KMS-11 (cell line): ENCODE measurements at regions not wholly inside any gene's neighbourhood (a gene's known extent, or its start where the extent isn't known, plus 50 kb on each side); places are given as distances from the start of the nearest gene placed in this dataset.
"Not testable (repeated sequence)": the region's sequence is repeated elsewhere in the genome, so short reads cannot be mapped to it uniquely, and the experiment has no call there.

Source experiments
- H2AFZ ChIP-seq: fragments of 200-600 bp; sonication (generic); 2 replicates; pipeline ENCODE4 v1.6.1; 2016; ENCODE audit warnings: antibody characterized with exemption, mixed run types, low read depth
- H3K27ac ChIP-seq: fragments of 200-600 bp; sonication (generic); 2 replicates; pipeline ENCODE4 v1.6.1; 2016; ENCODE audit warnings: mild to moderate bottlenecking, mixed run types
- H3K27me3 ChIP-seq: fragments of 200-600 bp; sonication (generic); 2 replicates; pipeline ENCODE4 v1.6.1; 2017; ENCODE audit warnings: mild to moderate bottlenecking, low read depth, mixed run types, moderate library complexity; ENCODE audit not compliant: insufficient read depth
- H3K36me3 ChIP-seq: fragments of 200-600 bp; sonication (generic); 2 replicates; pipeline ENCODE4 v1.6.1; 2017; ENCODE audit warnings: mild to moderate bottlenecking, mixed run types; ENCODE audit not compliant: insufficient read depth
- H3K4me1 ChIP-seq: fragments of 200-600 bp; sonication (generic); 2 replicates; pipeline ENCODE4 v1.6.1; 2016; ENCODE audit warnings: mild to moderate bottlenecking, low read depth, mixed run types; ENCODE audit not compliant: poor library complexity, severe bottlenecking
- H3K4me2 ChIP-seq: fragments of 200-600 bp; sonication (generic); 2 replicates; pipeline ENCODE4 v1.7.0; 2016; ENCODE audit warnings: mild to moderate bottlenecking, mixed run types
- H3K4me3 ChIP-seq: fragments of 200-600 bp; sonication (generic); IDR thresholded peaks from 2 replicates; pipeline ENCODE4 v1.6.1; 2017; ENCODE audit warnings: low read depth, low read length, mixed read lengths; ENCODE audit not compliant: insufficient read depth
- H3K79me2 ChIP-seq: fragments of 200-600 bp; sonication (generic); 2 replicates; pipeline ENCODE4 v1.6.1; 2016; ENCODE audit warnings: low read depth, mixed run types; ENCODE audit not compliant: insufficient read depth
- H3K9ac ChIP-seq: fragments of 200-600 bp; sonication (generic); 2 replicates; pipeline ENCODE4 v1.6.1; 2016; ENCODE audit warnings: mild to moderate bottlenecking, mixed run types
- H4K20me1 ChIP-seq: fragments of 200-600 bp; sonication (generic); 2 replicates; pipeline ENCODE4 v1.6.1; 2016; ENCODE audit warnings: mild to moderate bottlenecking, mixed run types; ENCODE audit not compliant: insufficient read depth
- TF ChIP-seq, protein P1 (sequence below): fragments of 200-600 bp; sonication (generic); conservative IDR thresholded peaks from 2 replicates; pipeline ENCODE4 v1.6.1; 2017; ENCODE audit warnings: low read depth, mild to moderate bottlenecking, antibody characterized with exemption, low read length, moderate library complexity, mixed read lengths

DNA sequence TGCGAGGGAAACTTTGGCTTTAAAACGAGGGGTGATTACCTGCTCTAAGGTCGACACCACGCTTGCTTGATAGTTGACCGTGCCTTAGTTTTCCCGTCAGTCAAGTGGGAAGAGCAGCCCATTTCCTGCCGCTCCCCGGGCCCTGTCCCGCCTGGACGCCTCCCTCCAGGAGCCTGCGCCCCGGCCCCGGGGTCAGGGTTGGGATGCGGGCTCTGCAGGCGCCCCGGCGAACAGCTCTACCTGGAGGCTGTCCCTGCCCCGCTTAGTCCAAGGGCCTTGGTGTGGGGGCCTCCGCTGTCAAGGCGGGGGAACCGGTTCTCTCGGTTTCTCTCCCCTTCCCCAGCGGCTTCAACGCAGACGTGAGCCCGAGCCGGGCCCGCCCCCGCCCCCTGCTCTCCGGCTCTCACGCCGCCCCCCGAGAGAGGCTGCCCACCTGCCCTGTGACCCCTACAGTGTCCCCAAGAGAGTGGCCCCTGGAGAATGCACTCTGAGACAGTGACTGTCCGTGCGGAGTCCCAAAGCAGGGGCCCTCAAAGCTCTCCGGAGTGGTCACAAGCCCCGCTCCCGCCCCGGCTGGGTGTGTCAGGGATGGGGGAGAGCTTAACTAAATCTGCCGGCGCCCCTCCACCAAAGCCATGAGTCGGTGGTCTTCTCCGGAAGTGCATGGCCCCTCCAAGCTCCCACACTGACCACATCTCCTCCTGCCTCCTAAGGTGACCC lies 117.4 kb upstream of the SMURF2 start:
- H3K27ac ChIP-seq: no peak overlapping the region
- no peak overlapping the region for H3K9ac ChIP-seq
- TF ChIP-seq, protein P1, sequence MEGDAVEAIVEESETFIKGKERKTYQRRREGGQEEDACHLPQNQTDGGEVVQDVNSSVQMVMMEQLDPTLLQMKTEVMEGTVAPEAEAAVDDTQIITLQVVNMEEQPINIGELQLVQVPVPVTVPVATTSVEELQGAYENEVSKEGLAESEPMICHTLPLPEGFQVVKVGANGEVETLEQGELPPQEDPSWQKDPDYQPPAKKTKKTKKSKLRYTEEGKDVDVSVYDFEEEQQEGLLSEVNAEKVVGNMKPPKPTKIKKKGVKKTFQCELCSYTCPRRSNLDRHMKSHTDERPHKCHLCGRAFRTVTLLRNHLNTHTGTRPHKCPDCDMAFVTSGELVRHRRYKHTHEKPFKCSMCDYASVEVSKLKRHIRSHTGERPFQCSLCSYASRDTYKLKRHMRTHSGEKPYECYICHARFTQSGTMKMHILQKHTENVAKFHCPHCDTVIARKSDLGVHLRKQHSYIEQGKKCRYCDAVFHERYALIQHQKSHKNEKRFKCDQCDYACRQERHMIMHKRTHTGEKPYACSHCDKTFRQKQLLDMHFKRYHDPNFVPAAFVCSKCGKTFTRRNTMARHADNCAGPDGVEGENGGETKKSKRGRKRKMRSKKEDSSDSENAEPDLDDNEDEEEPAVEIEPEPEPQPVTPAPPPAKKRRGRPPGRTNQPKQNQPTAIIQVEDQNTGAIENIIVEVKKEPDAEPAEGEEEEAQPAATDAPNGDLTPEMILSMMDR: no peak
- no peaks in the 10 kb centered on the region for H3K79me2 ChIP-seq
- no peak overlapping the region for H2AFZ ChIP-seq
- no peak overlapping the region for H3K4me3 ChIP-seq
- no peaks in the 10 kb centered on the region for H4K20me1 ChIP-seq
- H3K4me2 ChIP-seq: peak overlapping the region; percentile 63; the same call in 1 of the 2 replicates
- H3K36me3 ChIP-seq: no peaks in the 10 kb centered on the region
- no peaks in the 10 kb centered on the region; the same call in 1 of the 2 replicates for H3K27me3 ChIP-seq
- peaks cover 21% of the 10 kb centered on the region for H3K4me1 ChIP-seq

DNA sequence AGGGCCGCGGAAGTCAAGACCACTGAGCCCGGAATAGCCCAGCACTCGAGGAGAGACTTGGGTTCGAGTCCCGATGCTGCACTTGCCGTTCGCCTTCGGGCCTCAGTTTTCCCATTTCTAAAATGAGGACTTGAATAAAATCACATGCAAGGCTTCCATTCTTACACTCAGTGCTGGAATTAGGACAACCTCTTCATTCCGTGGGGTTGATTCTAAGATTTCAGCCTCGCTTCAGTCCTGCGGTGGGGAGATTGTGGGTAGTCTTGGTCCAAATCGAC lies 116.9 kb upstream of the SMURF2 start:
- H3K9ac ChIP-seq, H3K27ac ChIP-seq, H3K36me3 ChIP-seq, H3K4me2 ChIP-seq, H3K27me3 ChIP-seq, H3K4me3 ChIP-seq, H4K20me1 ChIP-seq, H3K79me2 ChIP-seq, H2AFZ ChIP-seq: not testable (repeated sequence)
- H3K4me1 ChIP-seq: peaks cover 23% of the 10 kb centered on the region

DNA sequence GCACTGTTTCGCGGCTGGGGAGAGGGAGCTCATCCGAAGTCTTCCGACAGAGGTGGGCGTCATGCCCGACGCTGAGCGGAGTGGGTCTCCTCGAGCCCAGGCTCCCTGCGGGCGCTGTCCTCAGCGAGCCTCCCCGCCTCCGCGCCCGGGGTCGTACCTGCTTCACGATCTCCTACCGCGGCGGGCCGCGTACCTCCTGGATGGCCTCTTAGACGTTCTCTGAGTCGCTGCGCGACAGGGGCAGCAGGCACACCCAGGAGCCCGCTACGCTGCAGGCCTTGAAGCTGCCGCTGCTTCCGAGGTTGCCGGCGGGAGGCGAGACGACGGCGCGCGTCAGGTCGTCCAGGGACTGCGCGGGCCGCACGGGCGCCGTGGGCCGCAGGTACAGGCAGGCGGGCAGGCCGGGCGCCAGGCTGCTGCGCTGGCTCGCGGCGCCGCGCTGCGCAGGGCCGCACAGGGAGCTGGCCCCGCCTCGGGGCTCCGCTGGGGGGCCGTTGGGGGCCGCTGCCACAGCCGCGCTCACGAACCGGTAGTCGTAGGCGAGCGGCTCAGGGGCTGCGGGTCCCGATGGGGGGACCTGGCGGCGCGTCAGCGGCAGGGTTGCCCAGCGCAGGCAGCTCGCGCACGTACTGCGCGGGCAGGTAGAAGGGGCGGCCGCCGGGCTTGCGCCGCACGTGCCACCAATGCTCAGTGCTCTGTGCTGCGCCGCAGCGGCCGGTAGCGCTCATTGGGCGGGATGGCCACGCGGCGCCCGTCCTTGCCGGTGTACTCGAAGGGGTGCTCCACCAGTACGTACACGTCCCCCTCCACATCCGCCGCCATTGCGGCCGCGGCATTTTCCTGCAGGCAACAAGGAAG lies 116.4 kb upstream of the SMURF2 start:
- TF ChIP-seq, protein P1: no peak
- Histone ChIP-seq H3K79me2 (no peaks in the 10 kb centered on the region), H3K27ac (no peak overlapping the region), H4K20me1 (no peaks in the 10 kb centered on the region), H3K9ac (no peak overlapping the region), H3K36me3 (no peaks in the 10 kb centered on the region), H3K4me3 (no peak overlapping the region), H2AFZ (no peak overlapping the region), H3K27me3 (no peaks in the 10 kb centered on the region; the same call in 1 of the 2 replicates), H3K4me2 (peak overlapping the region; percentile 93; the same call in 1 of the 2 replicates), H3K4me1 (peaks cover 25% of the 10 kb centered on the region)

DNA sequence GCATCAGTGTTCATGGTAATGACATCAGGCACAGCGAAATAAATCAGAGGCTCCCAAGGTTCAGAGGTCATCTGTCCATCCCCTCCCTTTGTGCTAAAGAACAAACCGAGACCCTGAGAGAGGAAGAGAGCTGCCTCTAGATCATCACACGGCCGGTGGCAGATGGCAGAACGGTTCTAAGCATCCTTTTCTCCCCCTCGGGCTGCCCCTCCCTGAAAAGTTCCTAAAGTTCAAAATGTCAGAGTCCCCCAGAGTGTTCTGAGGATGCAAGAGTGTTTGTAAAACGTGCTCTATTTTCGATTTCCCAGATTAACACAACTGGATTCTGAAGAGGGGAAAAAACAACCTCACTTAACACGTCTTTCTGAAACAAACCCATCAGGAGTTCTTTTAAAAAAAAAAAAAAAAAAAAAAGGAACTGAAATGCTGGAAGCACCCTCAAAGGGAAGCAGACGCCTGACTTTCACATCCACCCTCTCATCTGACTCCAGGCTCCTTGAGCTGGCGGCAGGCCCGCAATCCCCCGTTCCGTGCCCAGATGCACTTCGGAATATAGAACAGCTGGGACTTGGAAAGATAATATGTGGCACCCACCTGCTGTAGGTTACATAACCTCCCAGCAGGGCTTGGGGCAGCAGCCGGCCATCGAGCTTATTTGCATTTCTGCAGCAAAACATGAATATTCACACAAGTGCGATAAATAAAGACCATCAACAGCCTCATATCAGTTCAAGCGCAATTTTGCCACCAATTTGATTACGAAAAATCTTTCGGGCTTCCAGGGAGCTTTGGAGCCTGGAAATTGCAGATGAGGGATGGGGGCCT lies 115.5 kb upstream of the SMURF2 start:
- Histone ChIP-seq H3K79me2 (no peaks in the 10 kb centered on the region), H4K20me1 (no peaks in the 10 kb centered on the region), H3K27me3 (no peaks in the 10 kb centered on the region; the same call in 1 of the 2 replicates), H3K9ac (no peak overlapping the region; the same call in 1 of the 2 replicates), H3K27ac (peak overlapping the region; percentile 8; the same call in 1 of the 2 replicates), H3K4me2 (peak overlapping the region; percentile 93), H3K36me3 (no peaks in the 10 kb centered on the region), H3K4me1 (peaks cover 29% of the 10 kb centered on the region), H3K4me3 (no peak overlapping the region), H2AFZ (peak overlapping the region; percentile 82)
- TF ChIP-seq, protein P1: no peak
